IMR-90 (cell line): ENCODE measurements at regions not wholly inside any gene's neighbourhood (a gene's known extent, or its start where the extent isn't known, plus 50 kb on each side); places are given as distances from the start of the nearest gene placed in this dataset.
A peak's percentile ranks its signal among the peaks of the same experiment; 100 is the strongest.
"Not testable (repeated sequence)": the region's sequence is repeated elsewhere in the genome, so short reads cannot be mapped to it uniquely, and the experiment has no call there.

ENCODE experiments used
- ATAC-seq: fragments of 200-7000 bp; cut with Tn5 transposase; 2 replicates; pipeline ENCODE4 v1.9.1; 2020; ENCODE audit warnings: low read depth, mild to moderate bottlenecking, moderate library complexity
- BruUV-seq: library from RNA; stranded (reverse); fragments of 400-500 nt; replicated peaks from 2 replicates; lab custom pipeline; 2021; lab: Mats Ljungman, UMichigan
- CTCF ChIA-PET: fragments of 300-600 bp; formaldehyde crosslinking; extraction: SDS; loops from one replicate; lab custom pipeline; 2021; ENCODE audit warnings: antibody characterized with exemption; lab: Yijun Ruan, JAX
- POLR2A ChIA-PET: fragments of 300-600 bp; sonication (Branson Sonifier 250); formaldehyde crosslinking; loops from one replicate; lab custom pipeline; 2022; ENCODE audit warnings: antibody characterized with exemption; ENCODE audit not compliant: unreplicated experiment; lab: Charles Lee
- DNase-seq: peaks from one replicate; pipeline ENCODE4 v3.0.0; 2013
- H2AFZ ChIP-seq: replicated peaks from 2 replicates; pipeline ENCODE3; 2013; ENCODE audit warnings: low read length, mild to moderate bottlenecking; ENCODE audit not compliant: poor library complexity
- H2AK5ac ChIP-seq: 2 replicates; pipeline ENCODE4 v1.6.1; 2013; ENCODE audit warnings: low read depth, low read length, inconsistent platforms
- H2AK9ac ChIP-seq: replicated peaks from 2 replicates; pipeline ENCODE3; 2013; ENCODE audit warnings: mild to moderate bottlenecking, low read depth, low read length, moderate library complexity; ENCODE audit not compliant: poor library complexity
- H2BK120ac ChIP-seq: 2 replicates; pipeline ENCODE4 v1.6.1; 2013; ENCODE audit warnings: low read depth, low read length, inconsistent platforms
- H2BK15ac ChIP-seq: 3 replicates; pipeline ENCODE4 v1.6.1; 2013; ENCODE audit warnings: low read depth, low read length, inconsistent platforms
- H2BK20ac ChIP-seq: 2 replicates; pipeline ENCODE4 v1.6.1; 2013; ENCODE audit warnings: low read depth, mild to moderate bottlenecking, inconsistent platforms, low read length, moderate library complexity
- H2BK5ac ChIP-seq: 2 replicates; pipeline ENCODE4 v1.6.1; 2013; ENCODE audit warnings: mild to moderate bottlenecking, low read depth, low read length, inconsistent platforms; ENCODE audit not compliant: poor library complexity, severe bottlenecking
- H3K14ac ChIP-seq: replicated peaks from 2 replicates; pipeline ENCODE4 v1.6.1; 2013; ENCODE audit warnings: low read depth, low read length, inconsistent platforms
- H3K18ac ChIP-seq: 2 replicates; pipeline ENCODE4 v1.6.1; 2013; ENCODE audit warnings: low read depth, low read length, control low read depth
- H3K23ac ChIP-seq: 2 replicates; pipeline ENCODE4 v1.6.1; 2013; ENCODE audit warnings: low read depth, low read length, inconsistent platforms
- H3K27ac ChIP-seq: 2 replicates; pipeline ENCODE4 v1.5.1; 2013; ENCODE audit warnings: mild to moderate bottlenecking, control low read depth, low read length; ENCODE audit not compliant: insufficient read depth
- H3K27me3 ChIP-seq: 2 replicates; pipeline ENCODE4 v1.6.1; 2013; ENCODE audit warnings: low read length; ENCODE audit not compliant: control insufficient read depth, insufficient read depth
- H3K36me3 ChIP-seq: 2 replicates; pipeline ENCODE4 v1.6.1; 2013; ENCODE audit warnings: low read length, mixed read lengths; ENCODE audit not compliant: control insufficient read depth, insufficient read depth
- H3K4ac ChIP-seq: 2 replicates; pipeline ENCODE4 v1.6.1; 2013; ENCODE audit warnings: low read depth, low read length, inconsistent platforms
- H3K4me1 ChIP-seq: 2 replicates; pipeline ENCODE4 v1.6.1; 2013; ENCODE audit warnings: low read length, mixed read lengths; ENCODE audit not compliant: control insufficient read depth, insufficient read depth
- H3K4me2 ChIP-seq: 2 replicates; pipeline ENCODE4 v1.6.1; 2013; ENCODE audit warnings: low read depth, mild to moderate bottlenecking, control low read depth, low read length, moderate library complexity
- H3K4me3 ChIP-seq: 2 replicates; pipeline ENCODE4 v1.5.1; 2013; ENCODE audit warnings: low read depth, mild to moderate bottlenecking, control low read depth, low read length, moderate library complexity; ENCODE audit not compliant: insufficient read depth
- H3K56ac ChIP-seq: 2 replicates; pipeline ENCODE4 v1.6.1; 2013; ENCODE audit warnings: low read length, inconsistent platforms; ENCODE audit not compliant: insufficient read depth; ENCODE audit errors: extremely low read depth
- H3K79me1 ChIP-seq, 2 experiments: 2 replicates each; pipeline ENCODE4 v1.6.1; 2013; ENCODE audit warnings: low read length in 2 of 2, inconsistent platforms in 1 of 2, low read depth in 1 of 2
- H3K9ac ChIP-seq: 2 replicates; pipeline ENCODE4 v1.6.1; 2013; ENCODE audit warnings: low read depth, low read length, control low read depth
- H3K9me1 ChIP-seq: 2 replicates; pipeline ENCODE4 v1.6.1; 2013; ENCODE audit warnings: low read length, inconsistent platforms; ENCODE audit not compliant: insufficient read depth
- H3K9me3 ChIP-seq: 2 replicates; pipeline ENCODE4 v1.6.1; 2013; ENCODE audit warnings: low read length; ENCODE audit not compliant: control insufficient read depth, insufficient read depth
- H4K20me1 ChIP-seq: 2 replicates; pipeline ENCODE4 v1.6.1; 2013; ENCODE audit warnings: low read length, inconsistent platforms; ENCODE audit not compliant: insufficient read depth
- H4K5ac ChIP-seq: 2 replicates; pipeline ENCODE4 v1.6.1; 2013; ENCODE audit warnings: mild to moderate bottlenecking, low read depth, low read length, control low read depth
- H4K8ac ChIP-seq, 2 experiments: 2 replicates each; pipeline ENCODE4 v1.6.1; 2013; ENCODE audit warnings: low read depth in 2 of 2, low read length in 2 of 2, control low read depth in 1 of 2, inconsistent platforms in 1 of 2
- H4K91ac ChIP-seq: 2 replicates; pipeline ENCODE4 v1.6.1; 2013; ENCODE audit warnings: low read depth, low read length, inconsistent platforms; ENCODE audit not compliant: insufficient read depth
- NFE2L2 ChIP-seq: fragments of 150-350 bp; IDR thresholded peaks from 2 replicates; pipeline ENCODE4 v1.6.1; 2016; ENCODE audit warnings: low read depth, mild to moderate bottlenecking, low read length
- WGBS, 2 experiments: methylation state at CpG; one replicate each; pipeline versions ENCODE4 v1.1.5 to v1.1.7; 2013; ENCODE audit warnings: missing lambda C conversion rate in 2 of 2; ENCODE audit not compliant: insufficient read length in 1 of 2; ENCODE audit errors: extremely low coverage in 2 of 2; 5-methylcytosine and 5-hydroxymethylcytosine counted together
- dilution Hi-C: fragments of 300-500 bp; cut with HindIII; formaldehyde crosslinking; loops from one replicate; pipeline ENCODE4 v1.14.3; 2018; ENCODE audit warnings: low sequenced_read_pairs; ENCODE audit not compliant: unreplicated experiment
- in situ Hi-C: fragments of 300-500 bp; cut with MboI; formaldehyde crosslinking; loops from 3 replicates; pipeline ENCODE4 v1.14.3; 2019; ENCODE audit warnings: low sequenced_read_pairs, inconsistent platforms, mixed read lengths
- intact Hi-C: fragments of 100-400 bp; cut with micrococcal nuclease; formaldehyde crosslinking; loops from 2 replicates; pipeline ENCODE4 v1.10.0; 2022

DNA sequence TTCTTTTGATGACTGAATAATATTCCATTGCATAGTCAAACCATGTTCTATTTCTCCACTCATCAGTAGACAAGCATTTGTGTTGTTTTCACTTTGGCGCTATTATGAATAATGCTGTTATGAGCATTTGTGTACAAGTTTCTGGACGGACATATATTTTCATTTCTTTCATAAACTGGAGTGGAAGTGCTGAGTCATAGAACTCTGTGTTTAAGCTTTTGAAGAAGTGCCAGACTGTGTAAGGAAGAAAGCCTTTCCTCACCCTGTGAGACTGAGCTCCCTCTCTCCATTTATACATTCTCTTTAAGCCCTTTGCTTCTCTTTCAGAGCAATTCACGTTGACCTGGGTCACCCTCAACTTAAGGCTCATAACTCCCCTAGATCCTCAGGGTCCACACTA, 169.5 kb downstream of the OTOP1 start:
- H3K4ac ChIP-seq, H4K91ac ChIP-seq, H3K18ac ChIP-seq, H2BK5ac ChIP-seq, H2BK20ac ChIP-seq, H3K27me3 ChIP-seq, H3K4me2 ChIP-seq, H4K20me1 ChIP-seq, H2AFZ ChIP-seq, H4K5ac ChIP-seq, intact Hi-C loops, H3K36me3 ChIP-seq, H2AK5ac ChIP-seq, in situ Hi-C loops, H3K4me3 ChIP-seq, H3K9me3 ChIP-seq, H2BK15ac ChIP-seq, POLR2A ChIA-PET, CTCF ChIA-PET, H2AK9ac ChIP-seq, ATAC-seq, H3K9me1 ChIP-seq, H3K14ac ChIP-seq, dilution Hi-C loops, H3K23ac ChIP-seq, H2BK120ac ChIP-seq, H3K56ac ChIP-seq, H4K8ac ChIP-seq, H3K9ac ChIP-seq, H3K4me1 ChIP-seq, H3K79me1 ChIP-seq, BruUV-seq, H3K27ac ChIP-seq: not testable (repeated sequence)
- WGBS, 2 experiments: no CpG with 5 or more reads among the region's 3 CpGs
- TF ChIP-seq NFE2L2: peak; percentile 55
- DNase-seq: peak; percentile 5

DNA sequence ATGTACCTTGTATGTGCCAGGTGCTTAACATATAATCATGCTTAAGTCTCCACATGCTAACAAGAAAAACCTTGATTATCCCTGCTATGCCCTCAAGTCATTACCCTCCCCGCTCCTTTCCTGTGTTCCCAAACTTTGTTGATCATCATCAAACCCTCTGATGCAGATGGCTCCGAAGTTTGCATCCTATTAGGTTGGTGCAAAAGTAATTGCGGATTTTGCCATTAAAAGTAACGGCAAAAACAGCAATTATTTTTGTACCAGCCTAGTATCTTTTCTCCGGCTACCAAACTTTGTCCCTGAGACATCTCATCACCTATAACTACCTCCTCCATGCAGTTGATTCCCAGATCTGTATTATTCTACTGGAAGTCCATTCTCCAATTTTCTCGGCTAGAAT, 142.6 kb downstream of the OTOP1 start:
- WGBS, 2 experiments: no CpG with 5 or more reads among the region's 6 CpGs
- H3K27ac ChIP-seq, H3K9me3 ChIP-seq, H3K9me1 ChIP-seq, H2BK120ac ChIP-seq, H3K4me2 ChIP-seq, H4K5ac ChIP-seq, BruUV-seq, H3K36me3 ChIP-seq, H3K4me3 ChIP-seq, H4K91ac ChIP-seq, H4K20me1 ChIP-seq, H2BK15ac ChIP-seq, H3K79me1 ChIP-seq, H2AK5ac ChIP-seq, H3K18ac ChIP-seq, POLR2A ChIA-PET, H2BK5ac ChIP-seq, intact Hi-C loops, H2AK9ac ChIP-seq, H3K14ac ChIP-seq, ATAC-seq, H3K4ac ChIP-seq, H3K4me1 ChIP-seq, H4K8ac ChIP-seq, dilution Hi-C loops, H3K9ac ChIP-seq, in situ Hi-C loops, H3K23ac ChIP-seq, DNase-seq, H2AFZ ChIP-seq, H3K27me3 ChIP-seq, CTCF ChIA-PET, H2BK20ac ChIP-seq, H3K56ac ChIP-seq: not testable (repeated sequence)
